ENCODE measurements at regions not wholly inside any gene's neighbourhood (a gene's known extent, or its start where the extent isn't known, plus 50 kb on each side); places are given as distances from the start of the nearest gene placed in this dataset.

DNA sequence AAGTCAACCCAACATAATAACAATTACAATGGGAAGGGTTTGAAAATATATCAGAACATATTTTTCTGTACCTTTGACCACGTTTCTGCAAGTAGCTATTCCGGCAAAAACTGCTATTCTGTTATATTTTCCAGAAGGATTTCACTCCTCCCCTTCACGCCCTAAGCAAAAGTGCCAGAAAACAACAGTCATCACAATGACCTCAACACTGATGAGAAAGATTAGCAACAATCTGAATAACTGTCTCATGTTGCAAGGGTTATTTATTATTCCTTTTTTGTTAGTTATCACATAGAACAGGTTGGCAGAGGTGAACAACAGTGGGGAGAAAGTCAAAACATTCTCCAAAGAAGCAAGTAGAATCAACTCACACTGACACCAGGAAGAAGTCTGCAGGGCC lies 269.4 kb upstream of the ARRDC4 start:
- no peak for TF ChIP-seq MYNN (CRISPR knock-in tag; IDR thresholded peaks at IDR 0.05; ENCODE audit: low read depth)
- TF ChIP-seq EZH2 (conservative IDR thresholded peaks at IDR 0.05; ENCODE audit: low read depth, low read length) = no peak
- TF ChIP-seq, protein P1, sequence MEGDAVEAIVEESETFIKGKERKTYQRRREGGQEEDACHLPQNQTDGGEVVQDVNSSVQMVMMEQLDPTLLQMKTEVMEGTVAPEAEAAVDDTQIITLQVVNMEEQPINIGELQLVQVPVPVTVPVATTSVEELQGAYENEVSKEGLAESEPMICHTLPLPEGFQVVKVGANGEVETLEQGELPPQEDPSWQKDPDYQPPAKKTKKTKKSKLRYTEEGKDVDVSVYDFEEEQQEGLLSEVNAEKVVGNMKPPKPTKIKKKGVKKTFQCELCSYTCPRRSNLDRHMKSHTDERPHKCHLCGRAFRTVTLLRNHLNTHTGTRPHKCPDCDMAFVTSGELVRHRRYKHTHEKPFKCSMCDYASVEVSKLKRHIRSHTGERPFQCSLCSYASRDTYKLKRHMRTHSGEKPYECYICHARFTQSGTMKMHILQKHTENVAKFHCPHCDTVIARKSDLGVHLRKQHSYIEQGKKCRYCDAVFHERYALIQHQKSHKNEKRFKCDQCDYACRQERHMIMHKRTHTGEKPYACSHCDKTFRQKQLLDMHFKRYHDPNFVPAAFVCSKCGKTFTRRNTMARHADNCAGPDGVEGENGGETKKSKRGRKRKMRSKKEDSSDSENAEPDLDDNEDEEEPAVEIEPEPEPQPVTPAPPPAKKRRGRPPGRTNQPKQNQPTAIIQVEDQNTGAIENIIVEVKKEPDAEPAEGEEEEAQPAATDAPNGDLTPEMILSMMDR (CRISPR knock-in tag; IDR thresholded peaks at IDR 0.05) = no peak
- TF ChIP-seq STAG1 (CRISPR knock-in tag; IDR thresholded peaks at IDR 0.05) = no peak
- TF ChIP-seq SOX6 (IDR thresholded peaks at IDR 0.05) = no peak
- TF ChIP-seq SOX6 (CRISPR knock-in tag; IDR thresholded peaks at IDR 0.05) = no peak
- TF ChIP-seq, protein P2, sequence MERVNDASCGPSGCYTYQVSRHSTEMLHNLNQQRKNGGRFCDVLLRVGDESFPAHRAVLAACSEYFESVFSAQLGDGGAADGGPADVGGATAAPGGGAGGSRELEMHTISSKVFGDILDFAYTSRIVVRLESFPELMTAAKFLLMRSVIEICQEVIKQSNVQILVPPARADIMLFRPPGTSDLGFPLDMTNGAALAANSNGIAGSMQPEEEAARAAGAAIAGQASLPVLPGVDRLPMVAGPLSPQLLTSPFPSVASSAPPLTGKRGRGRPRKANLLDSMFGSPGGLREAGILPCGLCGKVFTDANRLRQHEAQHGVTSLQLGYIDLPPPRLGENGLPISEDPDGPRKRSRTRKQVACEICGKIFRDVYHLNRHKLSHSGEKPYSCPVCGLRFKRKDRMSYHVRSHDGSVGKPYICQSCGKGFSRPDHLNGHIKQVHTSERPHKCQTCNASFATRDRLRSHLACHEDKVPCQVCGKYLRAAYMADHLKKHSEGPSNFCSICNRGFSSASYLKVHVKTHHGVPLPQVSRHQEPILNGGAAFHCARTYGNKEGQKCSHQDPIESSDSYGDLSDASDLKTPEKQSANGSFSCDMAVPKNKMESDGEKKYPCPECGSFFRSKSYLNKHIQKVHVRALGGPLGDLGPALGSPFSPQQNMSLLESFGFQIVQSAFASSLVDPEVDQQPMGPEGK (CRISPR knock-in tag; IDR thresholded peaks at IDR 0.05) = no peak
- TF ChIP-seq POLR2A (IDR thresholded peaks at IDR 0.05; ENCODE audit: insufficient read depth in 1 of 2, low read depth in 2 of 2, low read length in 2 of 2) = no peak
- TF ChIP-seq, protein P3, sequence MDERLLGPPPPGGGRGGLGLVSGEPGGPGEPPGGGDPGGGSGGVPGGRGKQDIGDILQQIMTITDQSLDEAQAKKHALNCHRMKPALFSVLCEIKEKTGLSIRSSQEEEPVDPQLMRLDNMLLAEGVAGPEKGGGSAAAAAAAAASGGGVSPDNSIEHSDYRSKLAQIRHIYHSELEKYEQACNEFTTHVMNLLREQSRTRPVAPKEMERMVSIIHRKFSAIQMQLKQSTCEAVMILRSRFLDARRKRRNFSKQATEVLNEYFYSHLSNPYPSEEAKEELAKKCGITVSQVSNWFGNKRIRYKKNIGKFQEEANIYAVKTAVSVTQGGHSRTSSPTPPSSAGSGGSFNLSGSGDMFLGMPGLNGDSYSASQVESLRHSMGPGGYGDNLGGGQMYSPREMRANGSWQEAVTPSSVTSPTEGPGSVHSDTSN (CRISPR knock-in tag; IDR thresholded peaks at IDR 0.05) = no peak
- TF ChIP-seq EP300 (IDR thresholded peaks at IDR 0.05; ENCODE audit: low read depth in 2 of 2, low read length in 2 of 2) = no peak
- TF ChIP-seq EP300 (CRISPR knock-in tag; IDR thresholded peaks at IDR 0.05; ENCODE audit: borderline replicate concordance) = no peak
- TF ChIP-seq, protein P4, sequence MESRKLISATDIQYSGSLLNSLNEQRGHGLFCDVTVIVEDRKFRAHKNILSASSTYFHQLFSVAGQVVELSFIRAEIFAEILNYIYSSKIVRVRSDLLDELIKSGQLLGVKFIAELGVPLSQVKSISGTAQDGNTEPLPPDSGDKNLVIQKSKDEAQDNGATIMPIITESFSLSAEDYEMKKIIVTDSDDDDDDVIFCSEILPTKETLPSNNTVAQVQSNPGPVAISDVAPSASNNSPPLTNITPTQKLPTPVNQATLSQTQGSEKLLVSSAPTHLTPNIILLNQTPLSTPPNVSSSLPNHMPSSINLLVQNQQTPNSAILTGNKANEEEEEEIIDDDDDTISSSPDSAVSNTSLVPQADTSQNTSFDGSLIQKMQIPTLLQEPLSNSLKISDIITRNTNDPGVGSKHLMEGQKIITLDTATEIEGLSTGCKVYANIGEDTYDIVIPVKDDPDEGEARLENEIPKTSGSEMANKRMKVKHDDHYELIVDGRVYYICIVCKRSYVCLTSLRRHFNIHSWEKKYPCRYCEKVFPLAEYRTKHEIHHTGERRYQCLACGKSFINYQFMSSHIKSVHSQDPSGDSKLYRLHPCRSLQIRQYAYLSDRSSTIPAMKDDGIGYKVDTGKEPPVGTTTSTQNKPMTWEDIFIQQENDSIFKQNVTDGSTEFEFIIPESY (CRISPR knock-in tag; IDR thresholded peaks at IDR 0.05) = no peak
- no peak for TF ChIP-seq HOXA5 (CRISPR knock-in tag; IDR thresholded peaks at IDR 0.05)
- no peak for TF ChIP-seq ZNF225 (CRISPR knock-in tag; IDR thresholded peaks at IDR 0.05)

Measured in HepG2 (cell line).